Mucosa of stomach (tissue), 1 donor: ENCODE measurements at regions not wholly inside any gene's neighbourhood (a gene's known extent, or its start where the extent isn't known, plus 50 kb on each side); places are given as distances from the start of the nearest gene placed in this dataset.

Source experiments
- H3K27me3 ChIP-seq: one replicate; pipeline ENCODE4 v1.7.0; 2013; ENCODE audit warnings: mild to moderate bottlenecking, low read length; ENCODE audit not compliant: control insufficient read depth, insufficient read depth
- H3K36me3 ChIP-seq: one replicate; pipeline ENCODE4 v1.7.0; 2013; ENCODE audit warnings: low read length; ENCODE audit not compliant: control insufficient read depth, insufficient read depth
- H3K4me1 ChIP-seq: one replicate; pipeline ENCODE4 v1.7.0; 2013; ENCODE audit warnings: mild to moderate bottlenecking, low read length; ENCODE audit not compliant: control insufficient read depth, insufficient read depth
- H3K4me3 ChIP-seq: one replicate; pipeline ENCODE4 v1.7.0; 2013; ENCODE audit warnings: low read length
- H3K9ac ChIP-seq: one replicate; pipeline ENCODE4 v1.7.0; 2013; ENCODE audit warnings: mild to moderate bottlenecking, low read length, moderate library complexity
- H3K9me3 ChIP-seq: one replicate; pipeline ENCODE4 v1.7.0; 2013; ENCODE audit warnings: mild to moderate bottlenecking, low read length, moderate library complexity; ENCODE audit not compliant: control insufficient read depth
- donor health status: Pancreatic carcinoma.

DNA sequence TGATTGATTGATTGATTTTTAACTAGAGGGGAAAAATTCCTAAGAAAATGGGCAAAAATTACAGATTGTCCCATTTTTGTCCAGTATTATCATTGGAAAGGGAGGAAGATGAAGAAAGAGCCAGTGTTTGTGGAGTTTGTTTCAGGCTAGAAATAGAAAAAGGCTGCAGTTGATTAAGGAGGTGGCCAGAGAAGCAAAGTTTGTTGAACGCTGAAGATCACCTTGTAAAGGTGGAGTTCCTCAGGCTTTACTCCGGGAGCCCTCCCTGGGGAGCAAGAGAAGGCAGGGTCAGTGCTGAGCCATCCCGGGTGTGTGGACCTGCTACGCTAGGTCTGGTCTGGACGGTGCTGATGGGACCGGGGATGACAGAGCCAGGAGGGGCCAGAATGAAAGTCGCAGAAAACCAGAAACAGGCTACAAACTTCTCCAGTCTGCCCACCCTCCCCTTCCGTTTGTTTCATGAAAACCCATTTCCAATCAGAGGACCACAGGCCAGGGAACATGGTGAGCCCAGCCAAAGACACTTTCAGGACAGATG, 222.6 kb upstream of the FOXF1 start:
- no peaks in the 10 kb centered on the region for H3K9me3 ChIP-seq
- no peak overlapping the region for H3K4me3 ChIP-seq
- H3K9ac ChIP-seq: peak overlapping the region; percentile 64
- H3K27me3 ChIP-seq: peaks cover 51% of the 10 kb centered on the region
- H3K4me1 ChIP-seq: no peaks in the 10 kb centered on the region
- H3K36me3 ChIP-seq: no peaks in the 10 kb centered on the region

GRCh38 chr16:86288716-86289294, 221.5 kb upstream of the FOXF1 start:
- no peak overlapping the region for H3K9ac ChIP-seq
- no peaks in the 10 kb centered on the region for H3K9me3 ChIP-seq
- no peaks in the 10 kb centered on the region for H3K4me1 ChIP-seq
- H3K4me3 ChIP-seq: no peak overlapping the region
- H3K36me3 ChIP-seq: no peaks in the 10 kb centered on the region
- peaks cover 51% of the 10 kb centered on the region for H3K27me3 ChIP-seq

DNA sequence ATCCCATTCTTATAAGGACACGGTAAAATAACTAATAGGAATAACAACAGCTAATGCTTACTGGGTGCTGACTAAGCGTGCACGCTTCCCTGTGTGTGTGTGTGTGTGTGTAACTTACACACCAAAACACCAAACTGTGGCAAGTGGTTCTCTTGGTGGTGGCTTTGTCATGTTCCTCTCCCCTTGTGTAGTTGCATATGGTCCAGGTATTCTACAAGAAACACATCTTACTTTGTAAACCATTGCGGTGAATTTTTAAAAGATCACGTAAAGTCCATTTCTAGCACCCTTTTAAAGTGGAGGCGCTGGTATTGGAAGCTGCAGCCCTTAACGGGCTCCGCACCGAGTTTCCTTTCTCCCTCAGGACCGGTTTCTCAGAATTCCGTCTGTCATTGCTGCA, 221.0 kb upstream of the FOXF1 start:
- H3K4me1 ChIP-seq: no peaks in the 10 kb centered on the region
- no peaks in the 10 kb centered on the region for H3K36me3 ChIP-seq
- no peak overlapping the region for H3K4me3 ChIP-seq
- H3K9ac ChIP-seq: no peak overlapping the region
- no peaks in the 10 kb centered on the region for H3K9me3 ChIP-seq
- H3K27me3 ChIP-seq: peaks cover 51% of the 10 kb centered on the region

DNA sequence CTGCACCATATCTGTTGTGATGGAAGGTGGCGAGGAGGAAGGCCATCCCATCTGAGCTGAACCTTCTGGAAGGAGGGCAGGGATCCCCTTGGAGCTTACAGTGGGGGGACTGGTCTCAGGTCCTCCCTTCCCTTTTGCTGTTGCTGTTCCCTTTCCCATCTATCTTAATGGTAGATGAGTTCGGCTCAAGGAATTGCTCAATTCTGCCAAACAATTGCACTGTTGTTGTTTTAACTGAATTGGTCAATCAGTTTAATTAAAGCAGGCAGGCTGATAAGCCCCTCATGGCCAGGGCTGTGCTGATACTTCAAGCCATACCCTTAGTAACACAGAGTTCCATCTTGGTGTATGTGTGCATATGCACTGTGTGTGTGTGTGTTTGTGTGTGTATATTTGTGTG, 220.4 kb upstream of the FOXF1 start:
- no peaks in the 10 kb centered on the region for H3K9me3 ChIP-seq
- no peak overlapping the region for H3K4me3 ChIP-seq
- no peak overlapping the region for H3K9ac ChIP-seq
- peaks cover 54% of the 10 kb centered on the region for H3K27me3 ChIP-seq
- peaks cover 3% of the 10 kb centered on the region for H3K4me1 ChIP-seq
- no peaks in the 10 kb centered on the region for H3K36me3 ChIP-seq

DNA sequence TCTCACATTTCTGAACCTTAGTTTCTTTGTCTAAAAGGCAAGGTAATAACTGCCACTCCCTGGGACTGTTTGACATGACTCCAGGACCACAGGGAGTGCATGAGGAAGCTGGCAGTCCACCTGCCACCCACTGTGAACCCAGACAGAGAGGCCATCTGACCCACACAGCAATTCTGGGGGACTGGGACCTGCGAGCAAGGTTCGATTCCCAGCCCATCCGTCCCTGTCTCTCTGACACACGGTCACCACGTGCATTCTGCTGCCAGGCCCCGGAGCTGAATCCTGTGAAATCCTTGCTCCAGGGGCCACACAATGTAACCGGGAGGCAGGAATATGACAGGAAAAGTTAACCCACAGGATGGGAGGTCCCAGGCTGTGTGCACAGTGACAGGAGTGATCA, 218.8 kb upstream of the FOXF1 start:
- H3K27me3 ChIP-seq: peaks cover 54% of the 10 kb centered on the region
- H3K4me1 ChIP-seq: peaks cover 5% of the 10 kb centered on the region
- no peak overlapping the region for H3K9ac ChIP-seq
- no peak overlapping the region for H3K4me3 ChIP-seq
- no peaks in the 10 kb centered on the region for H3K36me3 ChIP-seq
- no peaks in the 10 kb centered on the region for H3K9me3 ChIP-seq

GRCh38 chr16:86292171-86292775, 218.1 kb upstream of the FOXF1 start:
- H3K4me3 ChIP-seq: no peak overlapping the region
- H3K27me3 ChIP-seq: peaks cover 54% of the 10 kb centered on the region
- H3K4me1 ChIP-seq: peaks cover 5% of the 10 kb centered on the region
- H3K36me3 ChIP-seq: no peaks in the 10 kb centered on the region
- H3K9ac ChIP-seq: no peak overlapping the region
- no peaks in the 10 kb centered on the region for H3K9me3 ChIP-seq

GRCh38 chr16:86292942-86293341, 217.4 kb upstream of the FOXF1 start:
- Histone ChIP-seq H3K9ac (no peak overlapping the region), H3K4me3 (no peak overlapping the region), H3K27me3 (peaks cover 52% of the 10 kb centered on the region), H3K36me3 (no peaks in the 10 kb centered on the region), H3K4me1 (peaks cover 5% of the 10 kb centered on the region), H3K9me3 (no peaks in the 10 kb centered on the region)

GRCh38 chr16:86293906-86294305, 216.4 kb upstream of the FOXF1 start:
- Histone ChIP-seq H3K9ac (no peak overlapping the region), H3K36me3 (no peaks in the 10 kb centered on the region), H3K4me3 (no peak overlapping the region), H3K9me3 (no peaks in the 10 kb centered on the region), H3K27me3 (peaks cover 52% of the 10 kb centered on the region), H3K4me1 (peaks cover 5% of the 10 kb centered on the region)

DNA sequence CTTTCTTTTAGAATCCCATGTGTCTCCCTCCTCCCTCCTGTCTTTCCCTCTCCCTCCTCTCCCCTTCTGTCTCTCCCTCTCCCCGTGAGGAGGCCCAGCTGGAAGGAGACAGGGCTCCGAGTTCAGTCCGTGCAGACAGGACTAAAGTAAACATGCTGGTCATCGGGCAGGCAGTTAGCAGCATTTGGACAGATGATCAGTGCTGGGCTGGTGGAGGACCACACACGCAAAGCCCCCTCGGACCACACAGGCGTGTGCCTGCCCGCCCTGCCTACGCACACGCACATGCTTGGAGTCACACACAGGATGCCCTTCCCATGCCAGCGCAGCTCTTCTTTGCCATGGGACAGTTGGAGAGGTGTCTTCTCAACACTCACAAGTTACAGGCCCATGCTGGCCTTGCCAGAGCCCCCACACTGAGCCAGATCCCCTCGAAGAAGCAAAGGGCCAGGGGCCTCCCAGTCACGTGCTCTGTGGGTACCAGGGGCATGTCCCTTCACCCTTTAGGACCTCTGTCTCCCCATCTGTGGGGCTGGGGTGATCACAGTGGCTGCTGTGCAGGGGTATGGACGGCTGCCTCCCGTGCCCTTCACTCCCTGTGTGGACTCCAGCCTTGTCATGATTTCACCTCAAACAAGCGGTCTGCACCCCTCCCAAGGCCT, 215.7 kb upstream of the FOXF1 start:
- Histone ChIP-seq H3K4me1 (peaks cover 5% of the 10 kb centered on the region), H3K9me3 (no peaks in the 10 kb centered on the region), H3K27me3 (peaks cover 50% of the 10 kb centered on the region), H3K4me3 (no peak overlapping the region), H3K36me3 (no peaks in the 10 kb centered on the region), H3K9ac (no peak overlapping the region)

DNA sequence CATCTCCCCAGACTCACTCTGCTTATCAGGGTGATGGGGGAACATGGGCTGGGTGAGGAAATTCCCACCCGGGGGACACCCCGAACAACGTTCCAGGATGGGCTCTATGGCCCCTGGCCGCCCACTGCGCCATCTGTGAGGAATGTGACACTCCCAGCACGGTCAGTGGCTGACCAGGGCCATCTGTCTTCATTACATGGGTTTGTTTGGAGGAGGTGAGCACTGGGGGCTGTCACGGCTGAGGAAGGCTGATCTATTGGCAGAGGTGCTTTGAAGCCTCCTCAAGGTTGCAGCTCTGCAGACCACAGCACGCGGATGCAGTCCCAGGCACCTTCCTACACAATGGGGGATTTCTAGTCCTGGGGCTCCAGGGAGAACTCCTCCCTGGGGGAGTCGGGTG, 214.1 kb upstream of the FOXF1 start:
- Histone ChIP-seq H3K9me3 (no peaks in the 10 kb centered on the region), H3K9ac (no peak overlapping the region), H3K27me3 (peaks cover 53% of the 10 kb centered on the region), H3K36me3 (no peaks in the 10 kb centered on the region), H3K4me3 (no peak overlapping the region), H3K4me1 (peaks cover 5% of the 10 kb centered on the region)

GRCh38 chr16:86297391-86297790, 212.9 kb upstream of the FOXF1 start:
- peaks cover 5% of the 10 kb centered on the region for H3K4me1 ChIP-seq
- H3K9ac ChIP-seq: no peak overlapping the region
- no peak overlapping the region for H3K4me3 ChIP-seq
- H3K9me3 ChIP-seq: no peaks in the 10 kb centered on the region
- no peaks in the 10 kb centered on the region for H3K36me3 ChIP-seq
- peaks cover 49% of the 10 kb centered on the region for H3K27me3 ChIP-seq
